ENCODE measurements at regions not wholly inside any gene's neighbourhood (a gene's known extent, or its start where the extent isn't known, plus 50 kb on each side); places are given as distances from the start of the nearest gene placed in this dataset.

- no peak for ATAC-seq
- no peak for TF ChIP-seq CTCF (IDR thresholded peaks at IDR 0.05)
Observed at GRCh38 chr7:106357675-106358074, 72.9 kb upstream of the NAMPT start.

DNA sequence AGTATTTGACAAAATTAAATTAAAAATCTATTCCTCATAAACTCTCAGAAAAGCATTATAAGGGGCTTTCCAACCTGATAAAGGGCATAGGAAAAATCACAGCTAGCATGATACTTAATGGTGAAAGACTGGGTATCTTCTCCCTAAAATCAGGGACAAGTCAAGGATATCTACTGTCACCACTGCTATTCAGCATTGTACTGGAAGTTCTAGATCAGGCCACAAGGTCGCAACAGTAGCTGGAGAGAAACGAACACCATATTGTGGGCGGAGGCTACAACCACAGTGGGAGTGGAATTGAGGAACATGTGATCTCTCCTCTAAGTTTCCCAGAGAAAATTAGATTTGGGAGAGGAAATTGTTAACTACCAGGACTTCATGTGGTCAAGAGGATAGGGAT lies 70.0 kb upstream of the NAMPT start:
- intact Hi-C loops (cut with DNase I, micrococcal nuclease): no loop called here
- Histone ChIP-seq H3K4me3 (no peak overlapping the region), H3K36me3 (ENCODE audit: low read depth) (no peaks in the 10 kb centered on the region), H3K9me3 (no peaks in the 10 kb centered on the region), H3K4me1 (ENCODE audit: low read depth) (no peaks in the 10 kb centered on the region)
- DNase-seq: no peak
- ATAC-seq: no peak
- TF ChIP-seq CTCF (IDR thresholded peaks at IDR 0.05): no peak

More at GRCh38 chr7:106357675-106358074, 72.9 kb upstream of the NAMPT start:
- H3K4me1 ChIP-seq (ENCODE audit: low read depth): no peaks in the 10 kb centered on the region
- no peaks in the 10 kb centered on the region for H3K9me3 ChIP-seq
- no peaks in the 10 kb centered on the region for H3K36me3 ChIP-seq (ENCODE audit: low read depth)
- DNase-seq: no peak
- no peak overlapping the region for H3K4me3 ChIP-seq
- intact Hi-C loops (cut with DNase I, micrococcal nuclease): no loop called here

- H3K4me3 ChIP-seq: no peak overlapping the region
- DNase-seq: no peak
- no peaks in the 10 kb centered on the region for H3K9me3 ChIP-seq
- no peaks in the 10 kb centered on the region for H3K4me1 ChIP-seq (ENCODE audit: low read depth)
- no peak for ATAC-seq
- H3K36me3 ChIP-seq (ENCODE audit: low read depth): no peaks in the 10 kb centered on the region
- no peak for TF ChIP-seq CTCF (IDR thresholded peaks at IDR 0.05)
- intact Hi-C loops (cut with DNase I, micrococcal nuclease): no loop called here
Observed at GRCh38 chr7:106353944-106354343, 69.2 kb upstream of the NAMPT start.

DNA sequence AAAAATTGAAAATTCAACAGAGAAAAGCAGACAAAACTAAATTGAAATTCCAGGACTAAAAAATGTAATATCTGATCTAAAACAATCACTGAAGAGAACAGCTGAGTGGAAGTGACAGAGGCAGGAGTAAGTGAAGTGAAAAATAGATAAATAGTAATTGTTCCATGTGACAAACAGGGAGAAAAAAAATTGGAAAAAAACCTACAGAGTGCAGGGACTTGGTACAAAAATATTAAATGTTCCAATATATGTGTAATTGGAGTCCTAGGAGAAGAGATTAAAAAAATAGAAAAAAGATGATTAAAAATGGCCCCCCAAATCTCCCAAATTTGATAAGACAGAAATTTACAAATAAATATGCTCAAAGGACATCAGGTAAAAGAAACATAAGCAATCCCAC lies 63.4 kb upstream of the NAMPT start:
- ATAC-seq: no peak
- intact Hi-C loops (cut with DNase I, micrococcal nuclease): no loop called here
- peaks cover 5% of the 10 kb centered on the region for H3K9me3 ChIP-seq

DNA sequence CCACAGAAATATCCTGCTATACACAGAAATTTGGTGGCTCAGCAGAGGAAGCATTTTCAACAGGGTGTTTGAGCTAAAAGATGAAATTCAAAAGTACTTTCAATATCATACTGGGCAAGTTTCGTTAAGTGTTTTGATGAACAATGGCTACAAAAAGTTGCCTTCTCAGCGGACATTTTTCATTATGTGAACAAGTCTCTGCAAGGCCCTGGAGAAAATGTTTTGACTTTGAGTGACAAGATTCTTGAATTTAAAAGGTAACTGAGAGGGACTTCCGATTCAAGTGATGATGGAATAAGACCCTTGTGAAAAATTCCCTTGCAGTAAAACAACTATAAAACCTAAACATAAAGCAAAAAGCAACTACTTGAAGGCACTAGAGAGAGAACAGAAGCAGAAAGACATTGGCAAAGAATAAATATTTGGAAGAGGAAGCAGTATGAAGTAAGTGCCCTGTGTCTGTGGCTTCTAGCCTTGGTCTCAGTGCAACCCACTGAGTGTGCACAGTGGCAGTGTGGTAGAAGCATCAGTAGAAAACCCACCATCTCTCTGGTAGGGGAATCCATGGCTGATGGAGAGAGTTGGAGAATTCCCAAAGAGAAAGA lies 62.5 kb upstream of the NAMPT start:
- intact Hi-C loops (cut with DNase I, micrococcal nuclease): no loop called here
- DNase-seq: no peak
- H3K36me3 ChIP-seq (ENCODE audit: low read depth): no peaks in the 10 kb centered on the region
- H3K9me3 ChIP-seq: peaks cover 13% of the 10 kb centered on the region
- no peak for TF ChIP-seq CTCF (IDR thresholded peaks at IDR 0.05)
- no peak overlapping the region for H3K4me3 ChIP-seq
- ATAC-seq: no peak
- no peaks in the 10 kb centered on the region for H3K4me1 ChIP-seq (ENCODE audit: low read depth)

More for the DNA sequence above, 63.4 kb upstream of the NAMPT start:
- no peak for DNase-seq
- H3K4me1 ChIP-seq (ENCODE audit: low read depth): no peaks in the 10 kb centered on the region
- TF ChIP-seq CTCF (IDR thresholded peaks at IDR 0.05): no peak
- no peaks in the 10 kb centered on the region for H3K36me3 ChIP-seq (ENCODE audit: low read depth)
- H3K4me3 ChIP-seq: no peak overlapping the region
